KG1 (cell line): ENCODE measurements at regions not wholly inside any gene's neighbourhood (a gene's known extent, or its start where the extent isn't known, plus 50 kb on each side); places are given as distances from the start of the nearest gene placed in this dataset.

Experiments used
- DNase-seq: peaks from one replicate; lab custom pipeline; 2025; lab: John Stamatoyannopoulos, UW

- DNase-seq: no peak
Observed at GRCh38 chr14:55734731-55735130, 154.7 kb downstream of the KTN1 start.

- DNase-seq: no peak
Observed at GRCh38 chr14:55739967-55740648, 160.1 kb downstream of the KTN1 start.

GRCh38 chr14:55740649-55740989, 160.6 kb downstream of the KTN1 start:
- DNase-seq: no peak

GRCh38 chr14:55741240-55741639, 161.2 kb downstream of the KTN1 start:
- no peak for DNase-seq

- no peak for DNase-seq
Observed at GRCh38 chr14:55743551-55743950, 163.5 kb downstream of the KTN1 start.

- no peak for DNase-seq
Observed at GRCh38 chr14:55744321-55744720, 164.3 kb downstream of the KTN1 start.

- DNase-seq: no peak
Observed at GRCh38 chr14:55745906-55746305, 165.9 kb downstream of the KTN1 start.

GRCh38 chr14:55746558-55746957, 166.6 kb downstream of the KTN1 start:
- no peak for DNase-seq

GRCh38 chr14:55747186-55747585, 167.2 kb downstream of the KTN1 start:
- DNase-seq: no peak

- no peak for DNase-seq
Observed at GRCh38 chr14:55749201-55749812, 169.3 kb downstream of the KTN1 start.

GRCh38 chr14:55749946-55750345, 169.9 kb downstream of the KTN1 start:
- DNase-seq: no peak

- DNase-seq: no peak
Observed at GRCh38 chr14:55752580-55753390, 172.8 kb downstream of the KTN1 start.

GRCh38 chr14:55754471-55754870, 174.5 kb downstream of the KTN1 start:
- no peak for DNase-seq

- no peak for DNase-seq
Observed at GRCh38 chr14:55754871-55755270, 174.9 kb downstream of the KTN1 start.

GRCh38 chr14:55756078-55756477, 176.1 kb downstream of the KTN1 start:
- DNase-seq: no peak

GRCh38 chr14:55756557-55756956, 176.6 kb downstream of the KTN1 start:
- no peak for DNase-seq

GRCh38 chr14:55758796-55759195, 178.8 kb downstream of the KTN1 start:
- no peak for DNase-seq

GRCh38 chr14:55760789-55761566, 181.0 kb downstream of the KTN1 start:
- no peak for DNase-seq

- no peak for DNase-seq
Observed at GRCh38 chr14:55761651-55762050, 181.6 kb downstream of the KTN1 start.

GRCh38 chr14:55762595-55763232, 182.7 kb downstream of the KTN1 start:
- DNase-seq: no peak

GRCh38 chr14:55764784-55765183, 184.8 kb downstream of the KTN1 start:
- no peak for DNase-seq

GRCh38 chr14:55766071-55766470, 186.1 kb downstream of the KTN1 start:
- no peak for DNase-seq
